ENCODE measurements at regions not wholly inside any gene's neighbourhood (a gene's known extent, or its start where the extent isn't known, plus 50 kb on each side); places are given as distances from the start of the nearest gene placed in this dataset.
"Not testable (repeated sequence)": the region's sequence is repeated elsewhere in the genome, so short reads cannot be mapped to it uniquely, and the experiment has no call there.

- peak; percentile 39; the same call in 1 of the 3 replicates for ATAC-seq
- TF ChIP-seq, protein P1, sequence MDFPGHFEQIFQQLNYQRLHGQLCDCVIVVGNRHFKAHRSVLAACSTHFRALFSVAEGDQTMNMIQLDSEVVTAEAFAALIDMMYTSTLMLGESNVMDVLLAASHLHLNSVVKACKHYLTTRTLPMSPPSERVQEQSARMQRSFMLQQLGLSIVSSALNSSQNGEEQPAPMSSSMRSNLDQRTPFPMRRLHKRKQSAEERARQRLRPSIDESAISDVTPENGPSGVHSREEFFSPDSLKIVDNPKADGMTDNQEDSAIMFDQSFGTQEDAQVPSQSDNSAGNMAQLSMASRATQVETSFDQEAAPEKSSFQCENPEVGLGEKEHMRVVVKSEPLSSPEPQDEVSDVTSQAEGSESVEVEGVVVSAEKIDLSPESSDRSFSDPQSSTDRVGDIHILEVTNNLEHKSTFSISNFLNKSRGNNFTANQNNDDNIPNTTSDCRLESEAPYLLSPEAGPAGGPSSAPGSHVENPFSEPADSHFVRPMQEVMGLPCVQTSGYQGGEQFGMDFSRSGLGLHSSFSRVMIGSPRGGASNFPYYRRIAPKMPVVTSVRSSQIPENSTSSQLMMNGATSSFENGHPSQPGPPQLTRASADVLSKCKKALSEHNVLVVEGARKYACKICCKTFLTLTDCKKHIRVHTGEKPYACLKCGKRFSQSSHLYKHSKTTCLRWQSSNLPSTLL (IDR thresholded peaks at IDR 0.05) = 0 out of 2 replicates have a peak, but pooled peaks have one; percentile 22
- 0 out of 2 replicates have a peak, but pooled peaks have one; percentile 30 for TF ChIP-seq SMARCA5 (IDR thresholded peaks at IDR 0.05)
- peak; percentile 1 for TF ChIP-seq TAF1 (IDR thresholded peaks at IDR 0.05; ENCODE audit: control insufficient read depth, extremely low read depth, insufficient read depth, low read length, severe bottlenecking)
- TF ChIP-seq SRF (CRISPR knock-in tag; IDR thresholded peaks at IDR 0.05) = 0 out of 4 replicates have a peak, but pooled peaks of 1 of the 2 experiments have one; percentile 2
- peak; percentile 54; the same call in 1 of the 2 replicates for TF ChIP-seq ZNF121 (CRISPR knock-in tag; conservative IDR thresholded peaks at IDR 0.05)
- peak; percentile 5 for TF ChIP-seq ASH1L (IDR thresholded peaks at IDR 0.05; ENCODE audit: borderline replicate concordance, low read depth, partially characterized antibody)
- 0 out of 2 replicates have a peak, but pooled peaks have one; percentile 7 for TF ChIP-seq MBD2 (IDR thresholded peaks at IDR 0.05; ENCODE audit: borderline replicate concordance, low read depth)
- TF ChIP-seq, protein P2, sequence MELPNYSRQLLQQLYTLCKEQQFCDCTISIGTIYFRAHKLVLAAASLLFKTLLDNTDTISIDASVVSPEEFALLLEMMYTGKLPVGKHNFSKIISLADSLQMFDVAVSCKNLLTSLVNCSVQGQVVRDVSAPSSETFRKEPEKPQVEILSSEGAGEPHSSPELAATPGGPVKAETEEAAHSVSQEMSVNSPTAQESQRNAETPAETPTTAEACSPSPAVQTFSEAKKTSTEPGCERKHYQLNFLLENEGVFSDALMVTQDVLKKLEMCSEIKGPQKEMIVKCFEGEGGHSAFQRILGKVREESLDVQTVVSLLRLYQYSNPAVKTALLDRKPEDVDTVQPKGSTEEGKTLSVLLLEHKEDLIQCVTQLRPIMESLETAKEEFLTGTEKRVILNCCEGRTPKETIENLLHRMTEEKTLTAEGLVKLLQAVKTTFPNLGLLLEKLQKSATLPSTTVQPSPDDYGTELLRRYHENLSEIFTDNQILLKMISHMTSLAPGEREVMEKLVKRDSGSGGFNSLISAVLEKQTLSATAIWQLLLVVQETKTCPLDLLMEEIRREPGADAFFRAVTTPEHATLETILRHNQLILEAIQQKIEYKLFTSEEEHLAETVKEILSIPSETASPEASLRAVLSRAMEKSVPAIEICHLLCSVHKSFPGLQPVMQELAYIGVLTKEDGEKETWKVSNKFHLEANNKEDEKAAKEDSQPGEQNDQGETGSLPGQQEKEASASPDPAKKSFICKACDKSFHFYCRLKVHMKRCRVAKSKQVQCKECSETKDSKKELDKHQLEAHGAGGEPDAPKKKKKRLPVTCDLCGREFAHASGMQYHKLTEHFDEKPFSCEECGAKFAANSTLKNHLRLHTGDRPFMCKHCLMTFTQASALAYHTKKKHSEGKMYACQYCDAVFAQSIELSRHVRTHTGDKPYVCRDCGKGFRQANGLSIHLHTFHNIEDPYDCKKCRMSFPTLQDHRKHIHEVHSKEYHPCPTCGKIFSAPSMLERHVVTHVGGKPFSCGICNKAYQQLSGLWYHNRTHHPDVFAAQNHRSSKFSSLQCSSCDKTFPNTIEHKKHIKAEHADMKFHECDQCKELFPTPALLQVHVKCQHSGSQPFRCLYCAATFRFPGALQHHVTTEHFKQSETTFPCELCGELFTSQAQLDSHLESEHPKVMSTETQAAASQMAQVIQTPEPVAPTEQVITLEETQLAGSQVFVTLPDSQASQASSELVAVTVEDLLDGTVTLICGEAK (IDR thresholded peaks at IDR 0.05) = peak; percentile 18; the same call in 1 of the 2 replicates
- TF ChIP-seq, protein P2 (CRISPR knock-in tag; IDR thresholded peaks at IDR 0.05) = not testable (repeated sequence)
Measured at GRCh38 chr18:8890503-8890902, 185.1 kb downstream of the MTCL1 start.

More at GRCh38 chr18:8890503-8890902, 185.1 kb downstream of the MTCL1 start:
- peak overlapping the region in 1 of 2 experiments; percentile 38; a peak in 1 of 4 replicates for H3K9ac ChIP-seq (ENCODE audit: insufficient read depth in 1 of 2, low read depth in 2 of 2, low read length in 2 of 2)
- H3K36me3 ChIP-seq (ENCODE audit: control insufficient read depth, insufficient read depth, low read length); DNase-seq (ENCODE audit: extremely low read depth in 1 of 4, low spot score in 3 of 4); H3K79me2 ChIP-seq (ENCODE audit: control insufficient read depth, insufficient read depth, low read length); H3K9me1 ChIP-seq (ENCODE audit: control insufficient read depth, insufficient read depth, low read length); H3K27me3 ChIP-seq (ENCODE audit: control insufficient read depth in 2 of 2, insufficient read depth in 2 of 2, low read length in 2 of 2); in situ Hi-C loops (cut with MboI); intact Hi-C loops (cut with micrococcal nuclease); H3K9me3 ChIP-seq (replicated peaks; ENCODE audit: control insufficient read depth, insufficient read depth, low read depth, low read length); FAIRE-seq; H3K4me3 ChIP-seq; H4K20me1 ChIP-seq (replicated peaks; ENCODE audit: control insufficient read depth, insufficient read depth, low read length); BruUV-seq (replicated peaks): not testable (repeated sequence)
- ChIA-PET POLR2A (interaction anchor here (0.6 to 1.2 kb wide), 5 partner anchors 19 to 248 kb away, joined by 3 to 4 read pairs (median 3); no protein-coding TSS in a partner anchor), CTCF (ENCODE audit: low intra/inter-chr PET ratio) (interaction anchor here (0.6 kb wide), 1 partner anchor 193 kb away, joined by 4 read pairs; no protein-coding TSS in a partner anchor)
- H3K4me1 ChIP-seq (replicated peaks in 1 of 2; ENCODE audit: control insufficient read depth in 2 of 2, insufficient read depth in 2 of 2, low read length in 2 of 2) = peaks cover 6 to 33% of the 10 kb centered on the region in 2 experiments; a peak in 4 of 5 replicates
- peak overlapping the region; percentile 78 for H2AFZ ChIP-seq (ENCODE audit: low read depth, low read length)
- 46% methylated on average over 3 of the region's 3 CpGs for WGBS (ENCODE audit: insufficient coverage, low coverage, missing lambda C conversion rate)
- H3K4me2 ChIP-seq (ENCODE audit: insufficient read depth, low read length) = peak overlapping the region; percentile 76; the same call in 1 of the 2 replicates
- H3K27ac ChIP-seq (ENCODE audit: extremely low read depth, low read depth, low read length) = peak overlapping the region; percentile 68; the same call in 2 of the 3 replicates

Measured in K562 (cell line).